ENCODE measurements at regions not wholly inside any gene's neighbourhood (a gene's known extent, or its start where the extent isn't known, plus 50 kb on each side); places are given as distances from the start of the nearest gene placed in this dataset.

- H3K4me3 ChIP-seq (ENCODE audit: low read depth, low read length), result no peak overlapping the region
- no peaks in the 10 kb centered on the region for H3K27me3 ChIP-seq (ENCODE audit: insufficient read depth, low read length)
- H2BK12ac ChIP-seq (ENCODE audit: low read length), result no peak overlapping the region
- H3K79me2 ChIP-seq (ENCODE audit: control insufficient read depth, insufficient read depth, low read length, poor library complexity), result no peaks in the 10 kb centered on the region
- H2BK5ac ChIP-seq (ENCODE audit: low read depth, low read length, poor library complexity), result no peak overlapping the region
- no peak overlapping the region for H4K8ac ChIP-seq (ENCODE audit: low read depth, low read length)
- H3K4me1 ChIP-seq (ENCODE audit: control insufficient read depth in 1 of 2, insufficient read depth in 2 of 2, low read length in 2 of 2), result no peaks in the 10 kb centered on the region
- H4K12ac ChIP-seq (ENCODE audit: low read depth, low read length), result no peak overlapping the region
- H2AFZ ChIP-seq (ENCODE audit: insufficient read depth, low read length, poor library complexity), result no peak overlapping the region
- no peak overlapping the region for H2AK5ac ChIP-seq (ENCODE audit: low read length)
- no peak overlapping the region for H3K27ac ChIP-seq (ENCODE audit: low read depth, low read length)
- peaks cover 2% of the 10 kb centered on the region for H3K79me1 ChIP-seq (ENCODE audit: low read length)
- H3K14ac ChIP-seq (ENCODE audit: low read length), result no peak overlapping the region
- H3K9me3 ChIP-seq (ENCODE audit: insufficient read depth, low read depth, low read length), result no peaks in the 10 kb centered on the region
- H3K9ac ChIP-seq (ENCODE audit: low read length), result no peak overlapping the region
- DNase-seq, result peak in 1 of 2 donors; percentile 81
- H4K91ac ChIP-seq (ENCODE audit: low read depth, low read length), result no peak overlapping the region
- H3K23ac ChIP-seq (ENCODE audit: low read length), result no peak overlapping the region
- H2BK120ac ChIP-seq (ENCODE audit: insufficient read depth, low read length, poor library complexity), result no peak overlapping the region
- H3K4ac ChIP-seq (ENCODE audit: low read depth, low read length), result no peak overlapping the region
- H3K4me2 ChIP-seq (ENCODE audit: low read length), result no peak overlapping the region
- H3K36me3 ChIP-seq (ENCODE audit: control insufficient read depth in 1 of 2, insufficient read depth in 2 of 2, low read length in 2 of 2), result no peaks in the 10 kb centered on the region
- no CpG with 5 or more reads among the region's 4 CpGs for whole genome bisulfite sequencing (ENCODE audit: extremely low coverage, insufficient coverage, insufficient read length)
- H3K18ac ChIP-seq (ENCODE audit: low read length), result no peak overlapping the region
Measured at GRCh38 chr11:86138958-86139357, 70.1 kb upstream of the PICALM start.

DNA sequence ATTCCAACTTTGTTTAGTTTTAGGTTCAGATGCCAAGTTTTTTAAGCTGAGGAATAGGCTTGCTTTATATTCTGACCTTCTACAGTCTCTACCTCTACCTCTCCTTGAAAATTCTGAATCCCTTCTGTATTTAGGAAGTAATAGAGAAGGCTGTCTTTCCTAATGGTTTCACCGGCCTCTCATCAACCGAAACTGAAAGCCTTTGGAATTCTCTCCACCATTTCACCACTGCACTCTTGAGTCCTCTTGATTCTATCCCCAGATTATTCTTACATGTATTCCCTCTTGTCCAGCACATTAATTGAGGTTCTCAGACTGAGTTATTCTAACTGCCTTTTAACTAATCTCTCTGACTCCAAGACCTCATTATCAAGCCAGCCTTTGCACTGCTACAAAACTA is 67.7 kb upstream of the PICALM start:
- Histone ChIP-seq H2AK5ac (ENCODE audit: low read length) (no peak overlapping the region), H3K4me2 (ENCODE audit: low read length) (no peak overlapping the region), H2AFZ (ENCODE audit: insufficient read depth, low read length, poor library complexity) (no peak overlapping the region), H3K27ac (ENCODE audit: low read depth, low read length) (no peak overlapping the region), H3K9ac (ENCODE audit: low read length) (no peak overlapping the region), H3K23ac (ENCODE audit: low read length) (no peak overlapping the region), H3K9me3 (ENCODE audit: insufficient read depth, low read depth, low read length) (no peaks in the 10 kb centered on the region), H2BK5ac (ENCODE audit: low read depth, low read length, poor library complexity) (no peak overlapping the region), H2BK12ac (ENCODE audit: low read length) (no peak overlapping the region), H2BK120ac (ENCODE audit: insufficient read depth, low read length, poor library complexity) (no peak overlapping the region), H3K18ac (ENCODE audit: low read length) (no peak overlapping the region), H3K4me1 (ENCODE audit: control insufficient read depth in 1 of 2, insufficient read depth in 2 of 2, low read length in 2 of 2) (no peaks in the 10 kb centered on the region), H4K8ac (ENCODE audit: low read depth, low read length) (no peak overlapping the region), H3K4ac (ENCODE audit: low read depth, low read length) (no peak overlapping the region), H4K91ac (ENCODE audit: low read depth, low read length) (no peak overlapping the region), H4K12ac (ENCODE audit: low read depth, low read length) (no peak overlapping the region), H3K14ac (ENCODE audit: low read length) (no peak overlapping the region), H3K79me2 (ENCODE audit: control insufficient read depth, insufficient read depth, low read length, poor library complexity) (no peaks in the 10 kb centered on the region), H3K79me1 (ENCODE audit: low read length) (peaks cover 2% of the 10 kb centered on the region), H3K36me3 (ENCODE audit: control insufficient read depth in 1 of 2, insufficient read depth in 2 of 2, low read length in 2 of 2) (no peaks in the 10 kb centered on the region), H3K4me3 (ENCODE audit: low read depth, low read length) (no peak overlapping the region), H3K27me3 (ENCODE audit: insufficient read depth, low read length) (no peaks in the 10 kb centered on the region)
- WGBS (ENCODE audit: extremely low coverage, insufficient coverage, insufficient read length), result no CpG with 5 or more reads among the region's 2 CpGs
- DNase-seq, result no peak

DNA sequence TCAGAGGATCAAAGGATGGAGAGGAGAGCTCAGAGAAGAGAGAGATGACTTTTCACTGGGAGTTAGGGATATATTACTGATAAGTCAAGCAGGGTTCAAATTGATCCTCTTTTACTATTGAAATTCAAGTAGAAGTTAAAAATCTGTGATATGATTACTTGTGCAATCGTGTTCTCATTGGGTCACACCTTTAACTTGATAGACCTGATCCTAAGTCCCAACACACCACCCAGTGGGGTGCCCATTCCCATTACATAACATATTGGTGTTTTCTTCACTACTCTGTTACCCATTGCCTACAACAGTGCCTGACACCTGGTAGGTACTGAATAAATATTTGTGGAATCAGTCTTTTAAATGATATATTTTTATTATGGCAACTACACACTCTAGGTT is 66.4 kb upstream of the PICALM start:
- H3K36me3 ChIP-seq (ENCODE audit: control insufficient read depth in 1 of 2, insufficient read depth in 2 of 2, low read length in 2 of 2), result no peaks in the 10 kb centered on the region
- H3K27ac ChIP-seq (ENCODE audit: low read depth, low read length), result no peak overlapping the region
- no peak overlapping the region for H3K9ac ChIP-seq (ENCODE audit: low read length)
- no peak overlapping the region for H4K12ac ChIP-seq (ENCODE audit: low read depth, low read length)
- H3K23ac ChIP-seq (ENCODE audit: low read length), result no peak overlapping the region
- no peak overlapping the region for H3K14ac ChIP-seq (ENCODE audit: low read length)
- H2AFZ ChIP-seq (ENCODE audit: insufficient read depth, low read length, poor library complexity), result no peak overlapping the region
- H3K4me2 ChIP-seq (ENCODE audit: low read length), result no peak overlapping the region
- no peak overlapping the region for H3K18ac ChIP-seq (ENCODE audit: low read length)
- H3K79me1 ChIP-seq (ENCODE audit: low read length), result no peaks in the 10 kb centered on the region
- H2BK120ac ChIP-seq (ENCODE audit: insufficient read depth, low read length, poor library complexity), result no peak overlapping the region
- H3K4ac ChIP-seq (ENCODE audit: low read depth, low read length), result no peak overlapping the region
- no peak overlapping the region for H2BK12ac ChIP-seq (ENCODE audit: low read length)
- no peak overlapping the region for H3K4me3 ChIP-seq (ENCODE audit: low read depth, low read length)
- no peaks in the 10 kb centered on the region for H3K27me3 ChIP-seq (ENCODE audit: insufficient read depth, low read length)
- H4K8ac ChIP-seq (ENCODE audit: low read depth, low read length), result no peak overlapping the region
- H2AK5ac ChIP-seq (ENCODE audit: low read length), result no peak overlapping the region
- no peak overlapping the region for H2BK5ac ChIP-seq (ENCODE audit: low read depth, low read length, poor library complexity)
- no peaks in the 10 kb centered on the region for H3K79me2 ChIP-seq (ENCODE audit: control insufficient read depth, insufficient read depth, low read length, poor library complexity)
- H3K9me3 ChIP-seq (ENCODE audit: insufficient read depth, low read depth, low read length), result no peaks in the 10 kb centered on the region
- H4K91ac ChIP-seq (ENCODE audit: low read depth, low read length), result no peak overlapping the region
- no peak for DNase-seq
- no CpG with 5 or more reads among the region's 1 CpG for WGBS (ENCODE audit: extremely low coverage, insufficient coverage, insufficient read length)
- H3K4me1 ChIP-seq (ENCODE audit: control insufficient read depth in 1 of 2, insufficient read depth in 2 of 2, low read length in 2 of 2), result no peaks in the 10 kb centered on the region

DNA sequence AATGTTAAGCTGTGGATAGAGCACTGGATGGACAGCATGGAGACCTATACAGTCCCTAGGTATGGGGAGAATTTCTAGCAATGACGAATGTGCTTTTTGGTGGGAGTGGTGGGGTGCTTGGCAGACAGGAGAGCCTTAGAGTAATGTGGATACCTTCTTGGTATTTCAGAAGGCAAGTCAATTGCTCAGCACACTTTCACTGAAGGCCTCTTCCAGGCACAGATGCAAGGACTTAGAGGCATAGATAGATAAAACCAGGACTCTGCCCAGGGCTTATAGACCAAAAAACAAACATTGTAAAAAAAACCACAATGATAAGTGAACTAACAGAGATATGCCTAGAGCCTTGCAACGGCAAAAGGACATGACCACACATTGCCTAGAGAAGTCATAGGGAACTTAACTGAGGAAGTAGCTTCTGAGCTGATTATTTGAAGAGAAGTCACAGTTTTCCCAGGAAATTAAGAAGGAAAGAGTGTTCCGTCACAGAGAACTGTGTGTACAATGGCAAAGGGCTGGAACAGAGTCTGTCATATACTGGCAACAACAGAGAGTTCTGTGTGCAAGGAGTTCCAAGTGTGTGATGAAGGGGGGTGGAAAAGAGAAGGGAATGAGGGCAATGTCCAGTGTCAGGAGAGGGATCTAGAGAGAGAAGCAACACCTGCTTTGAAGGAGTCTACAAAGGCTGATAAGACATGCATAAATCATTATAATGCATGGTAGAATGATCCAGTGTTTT is 65.9 kb upstream of the PICALM start:
- DNase-seq, result no peak
- H2BK12ac ChIP-seq (ENCODE audit: low read length), result no peak overlapping the region
- H2BK5ac ChIP-seq (ENCODE audit: low read depth, low read length, poor library complexity), result no peak overlapping the region
- H3K14ac ChIP-seq (ENCODE audit: low read length), result no peak overlapping the region
- H3K4me1 ChIP-seq (ENCODE audit: control insufficient read depth in 1 of 2, insufficient read depth in 2 of 2, low read length in 2 of 2), result no peaks in the 10 kb centered on the region
- H3K9ac ChIP-seq (ENCODE audit: low read length), result no peak overlapping the region
- H4K8ac ChIP-seq (ENCODE audit: low read depth, low read length), result no peak overlapping the region
- H2AK5ac ChIP-seq (ENCODE audit: low read length), result no peak overlapping the region
- no peak overlapping the region for H4K91ac ChIP-seq (ENCODE audit: low read depth, low read length)
- no peaks in the 10 kb centered on the region for H3K27me3 ChIP-seq (ENCODE audit: insufficient read depth, low read length)
- no peaks in the 10 kb centered on the region for H3K79me2 ChIP-seq (ENCODE audit: control insufficient read depth, insufficient read depth, low read length, poor library complexity)
- no peaks in the 10 kb centered on the region for H3K36me3 ChIP-seq (ENCODE audit: control insufficient read depth in 1 of 2, insufficient read depth in 2 of 2, low read length in 2 of 2)
- no peak overlapping the region for H4K12ac ChIP-seq (ENCODE audit: low read depth, low read length)
- no peak overlapping the region for H3K18ac ChIP-seq (ENCODE audit: low read length)
- no peak overlapping the region for H2BK120ac ChIP-seq (ENCODE audit: insufficient read depth, low read length, poor library complexity)
- no peaks in the 10 kb centered on the region for H3K79me1 ChIP-seq (ENCODE audit: low read length)
- no peak overlapping the region for H2AFZ ChIP-seq (ENCODE audit: insufficient read depth, low read length, poor library complexity)
- H3K4ac ChIP-seq (ENCODE audit: low read depth, low read length), result no peak overlapping the region
- H3K4me2 ChIP-seq (ENCODE audit: low read length), result no peak overlapping the region
- H3K4me3 ChIP-seq (ENCODE audit: low read depth, low read length), result no peak overlapping the region
- H3K27ac ChIP-seq (ENCODE audit: low read depth, low read length), result no peak overlapping the region
- H3K23ac ChIP-seq (ENCODE audit: low read length), result no peak overlapping the region
- WGBS (ENCODE audit: extremely low coverage, insufficient coverage, insufficient read length), result no CpG with 5 or more reads among the region's 3 CpGs
- no peaks in the 10 kb centered on the region for H3K9me3 ChIP-seq (ENCODE audit: insufficient read depth, low read depth, low read length)

Measured in trophoblast cell (in vitro differentiated cells and primary cell).